ENCODE measurements at regions not wholly inside any gene's neighbourhood (a gene's known extent, or its start where the extent isn't known, plus 50 kb on each side); places are given as distances from the start of the nearest gene placed in this dataset.
"Not testable (repeated sequence)": the region's sequence is repeated elsewhere in the genome, so short reads cannot be mapped to it uniquely, and the experiment has no call there.

- not testable (repeated sequence) for DNase-seq
These were observed 56.8 kb downstream of the ATP6V0E2 start for GRCh38 chr7:149930374-149931068.

GRCh38 chr7:149933776-149934175, 60.0 kb downstream of the ATP6V0E2 start:
- DNase-seq = not testable (repeated sequence)

- not testable (repeated sequence) for DNase-seq
These were observed 73.6 kb downstream of the ATP6V0E2 start for GRCh38 chr7:149947346-149947745.

- DNase-seq = not testable (repeated sequence)
These were observed 74.7 kb downstream of the ATP6V0E2 start for GRCh38 chr7:149948444-149948843.

- DNase-seq = peak; percentile 74
These were observed 76.3 kb downstream of the ATP6V0E2 start for GRCh38 chr7:149949863-149950577.

- DNase-seq = not testable (repeated sequence)
These were observed 76.8 kb downstream of the ATP6V0E2 start for GRCh38 chr7:149950578-149950924.

- DNase-seq = not testable (repeated sequence)
These were observed 77.8 kb downstream of the ATP6V0E2 start for GRCh38 chr7:149951579-149951978.

GRCh38 chr7:149958880-149959279, 85.1 kb downstream of the ATP6V0E2 start:
- not testable (repeated sequence) for DNase-seq

GRCh38 chr7:149960863-149961262, 87.1 kb downstream of the ATP6V0E2 start:
- peak; percentile 39 for DNase-seq

GRCh38 chr7:149961878-149962277, 88.1 kb downstream of the ATP6V0E2 start:
- DNase-seq = not testable (repeated sequence)

- DNase-seq = not testable (repeated sequence)
These were observed 89.0 kb downstream of the ATP6V0E2 start for GRCh38 chr7:149962685-149963319.

GRCh38 chr7:149963985-149964384, 90.2 kb downstream of the ATP6V0E2 start:
- not testable (repeated sequence) for DNase-seq

GRCh38 chr7:149966444-149966843, 92.7 kb downstream of the ATP6V0E2 start:
- not testable (repeated sequence) for DNase-seq

GRCh38 chr7:149972977-149973376, 99.2 kb downstream of the ATP6V0E2 start:
- not testable (repeated sequence) for DNase-seq

GRCh38 chr7:149973681-149974080, 99.9 kb downstream of the ATP6V0E2 start:
- DNase-seq = not testable (repeated sequence)

- DNase-seq = not testable (repeated sequence)
These were observed 101.8 kb downstream of the ATP6V0E2 start for GRCh38 chr7:149975608-149976007.

- not testable (repeated sequence) for DNase-seq
These were observed 104.8 kb downstream of the ATP6V0E2 start for GRCh38 chr7:149978537-149978936.

GRCh38 chr7:149978944-149979343, 105.2 kb downstream of the ATP6V0E2 start:
- DNase-seq = not testable (repeated sequence)

- DNase-seq = not testable (repeated sequence)
These were observed 108.9 kb downstream of the ATP6V0E2 start for GRCh38 chr7:149982537-149983112.

GRCh38 chr7:149986866-149987265, 113.1 kb downstream of the ATP6V0E2 start:
- not testable (repeated sequence) for DNase-seq

GRCh38 chr7:149991652-149992302, 118.0 kb downstream of the ATP6V0E2 start:
- not testable (repeated sequence) for DNase-seq

- not testable (repeated sequence) for DNase-seq
These were observed 118.6 kb downstream of the ATP6V0E2 start for GRCh38 chr7:149992366-149992765.
